H1 (cell line): ENCODE measurements at regions not wholly inside any gene's neighbourhood (a gene's known extent, or its start where the extent isn't known, plus 50 kb on each side); places are given as distances from the start of the nearest gene placed in this dataset.

Experiments used
- CTCF ChIA-PET: fragments of 300-600 bp; sonication (Branson Sonifier 250); formaldehyde crosslinking; loops from one replicate; lab custom pipeline; 2021; ENCODE audit not compliant: partially characterized antibody; lab: Charles Lee
- POLR2A ChIA-PET: fragments of 300-600 bp; sonication (Branson Sonifier 250); formaldehyde crosslinking; loops from one replicate; lab custom pipeline; 2021; ENCODE audit warnings: inconsistent platforms; ENCODE audit not compliant: partially characterized antibody; lab: Charles Lee
- DNase-seq, 2 experiments: peaks; one replicate each; pipeline versions ENCODE4 v3.0.0 to v3.0.0-alpha.2; 2010 to 2022; ENCODE audit warnings: low spot score in 2 of 2, low read depth in 1 of 2, mixed read lengths in 1 of 2
- FAIRE-seq: peaks from 2 replicates; lab custom pipeline; 2011; peaks lifted over from hg19 to GRCh38; lab: Jason Lieb, UNC
- H2AFZ ChIP-seq: 2 replicates; pipeline ENCODE4 v1.8.1; 2012; ENCODE audit warnings: low read length, inconsistent platforms
- H2AK5ac ChIP-seq: 2 replicates; pipeline ENCODE4 v1.6.1; 2013; ENCODE audit warnings: low read depth, low read length
- H2BK120ac ChIP-seq: replicated peaks from 2 replicates; pipeline ENCODE3; 2013; ENCODE audit warnings: low read depth, low read length, inconsistent platforms
- H2BK12ac ChIP-seq: 2 replicates; pipeline ENCODE4 v1.6.1; 2013; ENCODE audit warnings: low read depth, low read length
- H2BK15ac ChIP-seq: 2 replicates; pipeline ENCODE4 v1.6.1; 2013; ENCODE audit warnings: low read length
- H2BK20ac ChIP-seq: 2 replicates; pipeline ENCODE4 v1.6.1; 2013; ENCODE audit warnings: low read length
- H2BK5ac ChIP-seq: 2 replicates; pipeline ENCODE4 v1.6.1; 2013; ENCODE audit warnings: low read depth, low read length
- H3K14ac ChIP-seq: 2 replicates; pipeline ENCODE4 v1.6.1; 2013; ENCODE audit warnings: inconsistent platforms; ENCODE audit not compliant: insufficient read length
- H3K18ac ChIP-seq: 2 replicates; pipeline ENCODE4 v1.6.1; 2013; ENCODE audit warnings: low read length; ENCODE audit errors: extremely low read depth
- H3K23ac ChIP-seq: 2 replicates; pipeline ENCODE4 v1.6.1; 2013; ENCODE audit warnings: inconsistent platforms; ENCODE audit not compliant: insufficient read length
- H3K23me2 ChIP-seq: 2 replicates; pipeline ENCODE4 v1.6.1; 2013; ENCODE audit warnings: low read depth, low read length
- H3K27ac ChIP-seq: 2 replicates; pipeline ENCODE4 v1.6.1; 2011; ENCODE audit warnings: low read depth, low read length, inconsistent platforms
- H3K27me3 ChIP-seq, 4 experiments: replicated peaks in 1 of 4; 1 replicate in 1 of 4; 2 replicates in 3 of 4; pipeline versions ENCODE4 v1.6.1 to v1.8.1; 2011 to 2013; ENCODE audit warnings: low read length in 3 of 4, mild to moderate bottlenecking in 3 of 4, inconsistent platforms in 2 of 4, mixed read lengths in 2 of 4, moderate library complexity in 1 of 4; ENCODE audit not compliant: control insufficient read depth in 3 of 4, insufficient read depth in 3 of 4; ENCODE audit errors: extremely low read depth in 1 of 4
- H3K36me3 ChIP-seq, 4 experiments: 2 replicates each; pipeline versions ENCODE4 v1.6.1 to v1.8.1; 2011 to 2013; ENCODE audit warnings: mild to moderate bottlenecking in 4 of 4, low read length in 3 of 4, moderate library complexity in 2 of 4, control low read depth in 1 of 4, inconsistent platforms in 1 of 4; ENCODE audit not compliant: insufficient read depth in 4 of 4, control insufficient read depth in 2 of 4
- H3K4ac ChIP-seq: replicated peaks from 2 replicates; pipeline ENCODE3; 2013; ENCODE audit warnings: low read length, low read depth, mixed read lengths, inconsistent platforms; ENCODE audit not compliant: insufficient read length
- H3K4me1 ChIP-seq, 4 experiments: replicated peaks in 1 of 4; 1 replicate in 1 of 4; 2 replicates in 3 of 4; pipeline versions ENCODE4 v1.6.1 to v1.8.1; 2011 to 2013; ENCODE audit warnings: low read length in 3 of 4, inconsistent platforms in 2 of 4, mixed read lengths in 1 of 4; ENCODE audit not compliant: insufficient read depth in 4 of 4, control insufficient read depth in 3 of 4
- H3K4me2 ChIP-seq, 2 experiments: 2 replicates each; pipeline versions ENCODE4 v1.6.1 to v1.8.1; 2011 to 2013; ENCODE audit warnings: low read depth in 2 of 2, low read length in 2 of 2, control low read depth in 1 of 2, inconsistent platforms in 1 of 2, mild to moderate bottlenecking in 1 of 2; ENCODE audit not compliant: insufficient read depth in 1 of 2
- H3K4me3 ChIP-seq, 4 experiments: fragments of 200-600, 300-600 bp in 1 of 4; sonication (generic), shearing (Covaris generic), sonication (Bioruptor Twin) in 1 of 4; 2 replicates each; pipeline versions ENCODE4 v1.5.1 to v1.8.1; 2011 to 2016; ENCODE audit warnings: low read length in 4 of 4, low read depth in 3 of 4, control low read depth in 2 of 4, inconsistent platforms in 2 of 4, mild to moderate bottlenecking in 2 of 4, mixed read lengths in 1 of 4, moderate library complexity in 1 of 4; ENCODE audit not compliant: insufficient read depth in 2 of 4; ENCODE audit errors: extremely low read depth in 1 of 4
- H3K56ac ChIP-seq: replicated peaks from 2 replicates; pipeline ENCODE3; 2013; ENCODE audit warnings: low read depth, mild to moderate bottlenecking, mixed read lengths, low read length, inconsistent platforms; ENCODE audit not compliant: insufficient read length
- H3K79me1 ChIP-seq: 2 replicates; pipeline ENCODE4 v1.6.1; 2013; ENCODE audit warnings: low read depth, low read length, control low read depth
- H3K79me2 ChIP-seq, 2 experiments: 2 replicates each; pipeline versions ENCODE4 v1.6.1 to v1.8.1; 2012 to 2013; ENCODE audit warnings: low read length in 2 of 2, mild to moderate bottlenecking in 2 of 2, inconsistent platforms in 1 of 2; ENCODE audit not compliant: insufficient read depth in 2 of 2, control insufficient read depth in 1 of 2
- H3K9ac ChIP-seq, 4 experiments: replicated peaks in 1 of 4; 1 replicate in 1 of 4; 2 replicates in 3 of 4; pipeline versions ENCODE4 v1.6.1 to v1.8.1; 2011 to 2013; ENCODE audit warnings: low read depth in 3 of 4, low read length in 3 of 4, control low read depth in 2 of 4, mild to moderate bottlenecking in 2 of 4, moderate library complexity in 2 of 4, inconsistent platforms in 1 of 4; ENCODE audit errors: extremely low read depth in 1 of 4
- H3K9me3 ChIP-seq, 2 experiments: 2 replicates each; pipeline versions ENCODE4 v1.6.1 to v1.8.1; 2012 to 2013; ENCODE audit warnings: mild to moderate bottlenecking in 2 of 2, moderate library complexity in 2 of 2, control low read depth in 1 of 2, inconsistent platforms in 1 of 2, low read depth in 1 of 2, low read length in 1 of 2, mixed read lengths in 1 of 2; ENCODE audit not compliant: insufficient read depth in 2 of 2
- H4K20me1 ChIP-seq, 2 experiments: replicated peaks in 1 of 2; 2 replicates each; pipeline versions ENCODE3 to v1.8.1; 2011 to 2013; ENCODE audit warnings: inconsistent platforms in 2 of 2, low read length in 2 of 2, mild to moderate bottlenecking in 1 of 2; ENCODE audit not compliant: insufficient read depth in 2 of 2, control insufficient read depth in 1 of 2
- H4K5ac ChIP-seq: 2 replicates; pipeline ENCODE4 v1.6.1; 2013; ENCODE audit warnings: low read length, low read depth, mixed read lengths, inconsistent platforms; ENCODE audit not compliant: insufficient read length
- H4K8ac ChIP-seq: 2 replicates; pipeline ENCODE4 v1.8.0; 2013; ENCODE audit warnings: mild to moderate bottlenecking, moderate library complexity, low read length, inconsistent platforms; ENCODE audit not compliant: insufficient read depth; ENCODE audit errors: extremely low read depth
- H4K91ac ChIP-seq: replicated peaks from 2 replicates; pipeline ENCODE3; 2013; ENCODE audit warnings: low read length, mixed read lengths, inconsistent platforms; ENCODE audit not compliant: insufficient read length
- ATF2 ChIP-seq: IDR thresholded peaks from 2 replicates; pipeline ENCODE4 v1.6.1; 2012; ENCODE audit warnings: low read length, inconsistent platforms
- BACH1 ChIP-seq: IDR thresholded peaks from 2 replicates; pipeline ENCODE4 v1.6.1; 2012; ENCODE audit warnings: low read length, improper control_type of control experiment
- BCL11A ChIP-seq, 2 experiments: IDR thresholded peaks; one replicate each; pipeline ENCODE4 v1.6.1; 2011; ENCODE audit warnings: low read depth in 2 of 2, low read length in 2 of 2, mild to moderate bottlenecking in 2 of 2
- CHD1 ChIP-seq: IDR thresholded peaks from 2 replicates; pipeline ENCODE4 v1.6.1; 2012; ENCODE audit warnings: low read depth, low read length, improper control_type of control experiment
- CTBP2 ChIP-seq: IDR thresholded peaks from 2 replicates; pipeline ENCODE4 v1.7.0; 2011; ENCODE audit warnings: borderline replicate concordance, mild to moderate bottlenecking, moderate library complexity, mixed read lengths, low read length; ENCODE audit not compliant: insufficient read depth, insufficient read length
- GTF2F1 ChIP-seq: IDR thresholded peaks from 2 replicates; pipeline ENCODE4 v1.6.1; 2012; ENCODE audit warnings: low read depth, low read length, improper control_type of control experiment, borderline replicate concordance
- KDM1A ChIP-seq: fragments of 200-600, 300-600 bp; sonication (generic); IDR thresholded peaks from 2 replicates; pipeline ENCODE4 v1.7.1; 2016; ENCODE audit warnings: mild to moderate bottlenecking, low read length, borderline replicate concordance
- MAFK ChIP-seq: IDR thresholded peaks from 2 replicates; pipeline ENCODE4 v1.6.1; 2012; ENCODE audit warnings: low read depth, mild to moderate bottlenecking, improper control_type of control experiment, low read length
- POU5F1 ChIP-seq: IDR thresholded peaks from 2 replicates; pipeline ENCODE4 v1.6.1; 2011; ENCODE audit warnings: low read depth, mild to moderate bottlenecking, low read length, moderate library complexity
- RFX5 ChIP-seq: IDR thresholded peaks from 2 replicates; pipeline ENCODE4 v1.6.1; 2011; ENCODE audit warnings: low read depth, low read length, improper control_type of control experiment, borderline replicate concordance
- SIN3A ChIP-seq, 2 experiments: IDR thresholded peaks in 1 of 2; conservative IDR thresholded peaks in 1 of 2; 2 replicates each; pipeline ENCODE4 v1.6.1; 2011 to 2012; ENCODE audit warnings: low read length in 2 of 2, improper control_type of control experiment in 1 of 2, low read depth in 1 of 2, mild to moderate bottlenecking in 1 of 2
- WGBS, 2 experiments: shearing (Covaris generic) in 1 of 2; methylation state at CpG; one replicate each; pipeline versions ENCODE4 v1.1.6 to v1.1.7; 2013 to 2015; ENCODE audit warnings: low lambda C conversion rate in 2 of 2, mixed read lengths in 2 of 2, inconsistent platforms in 1 of 2, low coverage in 1 of 2, missing lambda C conversion rate in 1 of 2; ENCODE audit not compliant: insufficient replicate concordance in 2 of 2, insufficient coverage in 1 of 2, insufficient read length in 1 of 2; ENCODE audit errors: extremely low coverage in 1 of 2, missing lambda C conversion rate in 1 of 2; 5-methylcytosine and 5-hydroxymethylcytosine counted together

GRCh38 chr20:43389211-43389610, 68.5 kb upstream of the SRSF6 start:
- Histone ChIP-seq H4K91ac (no peak overlapping the region), H2BK120ac (no peak overlapping the region), H2BK12ac (no peak overlapping the region), H2BK5ac (no peak overlapping the region), H3K79me2 (no peaks in the 10 kb centered on the region), H3K27ac (no peak overlapping the region), H2BK20ac (no peak overlapping the region), H3K4me3 (no peak overlapping the region), H2AK5ac (no peak overlapping the region), H3K14ac (no peak overlapping the region), H2AFZ (peak overlapping the region; percentile 63; the same call in 1 of the 2 replicates), H4K5ac (no peak overlapping the region), H4K8ac (no peak overlapping the region), H3K4me1 (peaks cover 0 to 4% (median under 1%) of the 10 kb centered on the region in 4 experiments; a peak in 3 of 7 replicates), H3K79me1 (no peaks in the 10 kb centered on the region), H3K9me3 (no peaks in the 10 kb centered on the region), H3K18ac (no peak overlapping the region), H3K4me2 (no peak overlapping the region), H2BK15ac (no peak overlapping the region), H3K4ac (no peak overlapping the region), H3K23me2 (no peaks in the 10 kb centered on the region), H3K9ac (no peak overlapping the region), H3K36me3 (no peaks in the 10 kb centered on the region), H4K20me1 (no peaks in the 10 kb centered on the region), H3K23ac (no peak overlapping the region), H3K27me3 (no peaks in the 10 kb centered on the region), H3K56ac (no peak overlapping the region)
- ChIA-PET POLR2A (no interaction called here), CTCF (interaction anchor here (0.6 to 2.1 kb wide), 9 partner anchors 10 to 759 kb away, joined by 3 to 12 read pairs (median 3); no protein-coding TSS in a partner anchor)
- FAIRE-seq = no peak
- 71% methylated on average over 6 of the region's 6 CpGs; no CpG with 5 or more reads in 1 of the 2 experiments for WGBS, 2 experiments
- DNase-seq = no peak
- no peak for TF ChIP-seq POU5F1
- no peak for TF ChIP-seq CTBP2
- TF ChIP-seq ATF2 = no peak
- TF ChIP-seq BCL11A (IDR thresholded peaks at IDR 0.05; ENCODE audit: low read depth in 2 of 2, low read length in 2 of 2) = no peak
- no peak for TF ChIP-seq SIN3A (conservative IDR thresholded peaks at IDR 0.05 in 1 of 2, IDR thresholded peaks at IDR 0.05 in 1 of 2; ENCODE audit: low read depth in 1 of 2, low read length in 2 of 2)
- TF ChIP-seq MAFK = no peak
- no peak for TF ChIP-seq KDM1A
- no peak for TF ChIP-seq BACH1
- TF ChIP-seq RFX5 = no peak
- no peak for TF ChIP-seq GTF2F1
- no peak for TF ChIP-seq CHD1
